Naive thymus-derived CD4-positive, alpha-beta T cell (primary cell): ENCODE measurements at regions not wholly inside any gene's neighbourhood (a gene's known extent, or its start where the extent isn't known, plus 50 kb on each side); places are given as distances from the start of the nearest gene placed in this dataset.

ENCODE experiments used
- ATAC-seq: fragments of 150-1000 bp; cut with Tn5 transposase; 2 replicates; pipeline ENCODE4 v1.10.0; 2021; ENCODE audit warnings: mild to moderate bottlenecking, moderate library complexity
- CTCF ChIA-PET: fragments of 350-600 bp; sonication (Branson Sonifier 250); formaldehyde crosslinking; loops from one replicate; lab custom pipeline; 2021; ENCODE audit warnings: antibody characterized with exemption; lab: Charles Lee
- POLR2A ChIA-PET: fragments of 350-600 bp; sonication (Branson Sonifier 250); formaldehyde crosslinking; loops from one replicate; lab custom pipeline; 2021; ENCODE audit warnings: antibody characterized with exemption, inconsistent platforms; lab: Charles Lee
- DNase-seq, 9 donors: peaks; one replicate each; pipeline versions ENCODE4 v3.0.0 to v3.0.0-alpha.2; 2020 to 2022; ENCODE audit warnings: mixed read lengths in 1 of 9
- H3K27ac ChIP-seq: one replicate; pipeline ENCODE4 v1.7.0; 2013; ENCODE audit warnings: mild to moderate bottlenecking, low read depth, low read length, moderate library complexity
- H3K27me3 ChIP-seq, 2 donors: one replicate each; pipeline ENCODE4 v1.7.0; 2013; ENCODE audit warnings: low read length in 2 of 2, mild to moderate bottlenecking in 2 of 2, moderate library complexity in 2 of 2; ENCODE audit not compliant: control insufficient read depth in 2 of 2, insufficient read depth in 2 of 2
- H3K36me3 ChIP-seq, 3 experiments: 1 replicate in 2 of 3; 2 replicates in 1 of 3; pipeline ENCODE4 v1.7.0; 2013; ENCODE audit warnings: low read length in 3 of 3, mild to moderate bottlenecking in 3 of 3, moderate library complexity in 1 of 3; ENCODE audit not compliant: insufficient read depth in 3 of 3, control insufficient read depth in 2 of 3
- H3K4me1 ChIP-seq, 2 donors: one replicate each; pipeline ENCODE4 v1.7.0; 2013; ENCODE audit warnings: low read length in 2 of 2, mild to moderate bottlenecking in 2 of 2, moderate library complexity in 1 of 2; ENCODE audit not compliant: control insufficient read depth in 2 of 2, insufficient read depth in 2 of 2
- H3K4me3 ChIP-seq: 2 replicates; pipeline ENCODE4 v1.7.0; 2013; ENCODE audit warnings: mild to moderate bottlenecking, low read length
- H3K9me3 ChIP-seq, 3 experiments: 1 replicate in 2 of 3; 2 replicates in 1 of 3; pipeline ENCODE4 v1.7.0; 2013; ENCODE audit warnings: low read length in 3 of 3; ENCODE audit not compliant: control insufficient read depth in 2 of 3
- H3K27ac Mint-ChIP-seq, 9 donors: one replicate each; pipeline ENCODE4 v1.8.0; 2020 to 2022; ENCODE audit warnings: mixed read lengths in 9 of 9, mild to moderate bottlenecking in 8 of 9, moderate library complexity in 5 of 9, inconsistent platforms in 2 of 9
- H3K27me3 Mint-ChIP-seq, 5 donors: one replicate each; pipeline ENCODE4 v1.8.0; 2021 to 2022; ENCODE audit warnings: mixed read lengths in 5 of 5, mild to moderate bottlenecking in 1 of 5
- H3K36me3 Mint-ChIP-seq, 5 donors: one replicate each; pipeline ENCODE4 v1.8.0; 2020 to 2022; ENCODE audit warnings: mixed read lengths in 5 of 5, mild to moderate bottlenecking in 3 of 5, inconsistent platforms in 1 of 5
- H3K4me1 Mint-ChIP-seq, 7 donors: one replicate each; pipeline ENCODE4 v1.8.0; 2020 to 2022; ENCODE audit warnings: mixed read lengths in 7 of 7, mild to moderate bottlenecking in 3 of 7, inconsistent platforms in 1 of 7
- H3K4me3 Mint-ChIP-seq, 10 donors: one replicate each; pipeline ENCODE4 v1.8.0; 2020 to 2022; ENCODE audit warnings: mild to moderate bottlenecking in 10 of 10, mixed read lengths in 10 of 10, moderate library complexity in 6 of 10, inconsistent platforms in 2 of 10
- H3K9me3 Mint-ChIP-seq, 11 donors: one replicate each; pipeline ENCODE4 v1.8.0; 2020 to 2022; ENCODE audit warnings: mixed read lengths in 11 of 11, mild to moderate bottlenecking in 4 of 11, inconsistent platforms in 1 of 11, moderate library complexity in 1 of 11
- intact Hi-C, 2 donors: fragments of 100-400 bp; cut with micrococcal nuclease; formaldehyde crosslinking; loops; one replicate each; pipeline ENCODE4 v1.15.1; 2023

- intact Hi-C loops: no loop called here
- Histone ChIP-seq H3K27ac (no peak overlapping the region), H3K9me3 (no peaks in the 10 kb centered on the region), H3K4me1 (no peaks in the 10 kb centered on the region), H3K36me3 (no peaks in the 10 kb centered on the region), H3K4me3 (no peak overlapping the region), H3K27me3 (no peaks in the 10 kb centered on the region)
- no peak overlapping the region for H3K4me3 Mint-ChIP-seq
- H3K27ac Mint-ChIP-seq: no peak overlapping the region
- DNase-seq (no peak), ATAC-seq (no peak)
- CTCF ChIA-PET: no interaction called here
- H3K36me3 Mint-ChIP-seq: no peaks in the 10 kb centered on the region
- peaks cover 0 to 13% (median 4%) of the 10 kb centered on the region in 11 donors for H3K9me3 Mint-ChIP-seq
- peaks cover 0 to 6% (median 0%) of the 10 kb centered on the region in 5 donors for H3K27me3 Mint-ChIP-seq
- POLR2A ChIA-PET: no interaction called here
- H3K4me1 Mint-ChIP-seq: no peaks in the 10 kb centered on the region
Measured at GRCh38 chr20:11745145-11745544, 172.5 kb upstream of the BTBD3 start.

GRCh38 chr20:11748436-11748835 is 169.3 kb upstream of the BTBD3 start:
- Histone ChIP-seq H3K27me3 (no peaks in the 10 kb centered on the region), H3K4me1 (no peaks in the 10 kb centered on the region), H3K4me3 (no peak overlapping the region), H3K36me3 (no peaks in the 10 kb centered on the region), H3K27ac (no peak overlapping the region), H3K9me3 (no peaks in the 10 kb centered on the region)
- POLR2A ChIA-PET: interaction anchor here (0.6 kb wide), 1 partner anchor 528 kb away, joined by 3 read pairs; no protein-coding TSS in a partner anchor
- H3K4me1 Mint-ChIP-seq: no peaks in the 10 kb centered on the region
- peaks cover 0 to 9% (median 2%) of the 10 kb centered on the region in 11 donors for H3K9me3 Mint-ChIP-seq
- intact Hi-C loops: no loop called here
- no peak overlapping the region for H3K27ac Mint-ChIP-seq
- no peaks in the 10 kb centered on the region for H3K36me3 Mint-ChIP-seq
- no peaks in the 10 kb centered on the region for H3K27me3 Mint-ChIP-seq
- CTCF ChIA-PET: interaction anchor here (0.6 kb wide), 1 partner anchor 272 kb away, joined by 3 read pairs; no protein-coding TSS in a partner anchor
- DNase-seq (no peak), ATAC-seq (no peak)
- no peak overlapping the region for H3K4me3 Mint-ChIP-seq

DNA sequence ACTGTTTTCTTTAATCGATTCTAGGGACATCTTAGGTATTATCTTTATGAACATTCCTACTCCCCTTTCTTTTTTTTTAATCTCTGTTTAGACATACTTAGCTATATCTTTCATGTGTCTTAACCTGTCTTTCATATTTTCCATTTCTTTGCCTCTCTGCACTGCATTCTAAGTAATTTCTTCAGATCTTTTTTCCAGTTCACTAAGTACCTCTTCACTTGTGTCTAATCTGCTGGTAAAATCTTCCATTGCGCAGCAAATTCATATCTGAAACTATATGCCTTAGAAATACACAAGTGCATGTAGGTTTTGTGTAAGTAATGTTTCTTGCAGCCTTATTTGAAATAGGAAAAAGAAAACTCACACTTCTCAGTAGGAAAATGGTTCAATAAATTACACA is 165.4 kb upstream of the BTBD3 start:
- ATAC-seq (no peak), DNase-seq (no peak)
- Histone ChIP-seq H3K4me3 (no peak overlapping the region), H3K27ac (no peak overlapping the region), H3K36me3 (no peaks in the 10 kb centered on the region), H3K27me3 (no peaks in the 10 kb centered on the region), H3K9me3 (no peaks in the 10 kb centered on the region), H3K4me1 (no peaks in the 10 kb centered on the region)
- intact Hi-C loops: no loop called here
- H3K4me1 Mint-ChIP-seq: no peaks in the 10 kb centered on the region
- peaks cover 0 to 4% (median 0%) of the 10 kb centered on the region in 5 donors for H3K27me3 Mint-ChIP-seq
- POLR2A ChIA-PET: no interaction called here
- H3K27ac Mint-ChIP-seq: no peak overlapping the region
- H3K36me3 Mint-ChIP-seq: no peaks in the 10 kb centered on the region
- CTCF ChIA-PET: no interaction called here
- H3K4me3 Mint-ChIP-seq: no peak overlapping the region
- peaks cover 0 to 12% (median 3%) of the 10 kb centered on the region in 11 donors for H3K9me3 Mint-ChIP-seq

- no peaks in the 10 kb centered on the region for H3K36me3 ChIP-seq
- DNase-seq: no peak
- intact Hi-C loops: no loop called here
- no peak overlapping the region for H3K27ac Mint-ChIP-seq
- H3K4me3 ChIP-seq: no peak overlapping the region
- no peaks in the 10 kb centered on the region for H3K36me3 Mint-ChIP-seq
- ChIA-PET POLR2A (no interaction called here), CTCF (no interaction called here)
- peaks cover 0 to 4% (median 0%) of the 10 kb centered on the region in 5 donors for H3K27me3 Mint-ChIP-seq
- H3K9me3 ChIP-seq: no peaks in the 10 kb centered on the region
- H3K27ac ChIP-seq: no peak overlapping the region
- ATAC-seq: no peak
- H3K4me1 ChIP-seq: no peaks in the 10 kb centered on the region
- H3K4me3 Mint-ChIP-seq: no peak overlapping the region
- H3K9me3 Mint-ChIP-seq: peaks cover 0 to 17% (median 3%) of the 10 kb centered on the region in 11 donors
- H3K27me3 ChIP-seq: no peaks in the 10 kb centered on the region
- no peaks in the 10 kb centered on the region for H3K4me1 Mint-ChIP-seq
Measured at GRCh38 chr20:11753155-11753554, 164.5 kb upstream of the BTBD3 start.

DNA sequence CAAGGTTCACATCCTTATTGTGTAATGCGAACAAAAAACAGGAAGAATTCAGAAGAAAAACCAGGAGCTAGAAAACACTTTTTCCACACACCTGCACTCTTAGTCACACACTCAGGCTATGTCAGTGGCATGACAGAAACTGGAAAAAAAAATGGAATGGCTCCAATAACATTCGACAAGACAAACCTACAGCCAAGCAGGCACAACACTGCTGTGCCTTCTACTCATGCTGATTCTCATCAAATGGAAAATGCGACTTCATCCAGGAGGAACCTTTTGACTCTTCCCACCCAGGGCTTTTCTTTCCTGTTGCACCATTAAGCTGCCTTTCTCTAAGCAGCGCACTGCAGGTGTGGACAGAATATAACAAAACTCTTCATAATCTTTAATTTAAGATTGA is 163.2 kb upstream of the BTBD3 start:
- DNase-seq (no peak), ATAC-seq (no peak)
- no peaks in the 10 kb centered on the region for H3K4me1 Mint-ChIP-seq
- H3K27ac ChIP-seq: no peak overlapping the region
- H3K4me1 ChIP-seq: no peaks in the 10 kb centered on the region
- no peak overlapping the region for H3K27ac Mint-ChIP-seq
- H3K27me3 Mint-ChIP-seq: peaks cover 0 to 4% (median 0%) of the 10 kb centered on the region in 5 donors
- CTCF ChIA-PET: no interaction called here
- H3K36me3 ChIP-seq: no peaks in the 10 kb centered on the region
- no peaks in the 10 kb centered on the region for H3K27me3 ChIP-seq
- H3K4me3 Mint-ChIP-seq: no peak overlapping the region
- H3K4me3 ChIP-seq: no peak overlapping the region
- no peaks in the 10 kb centered on the region for H3K36me3 Mint-ChIP-seq
- peaks cover 0 to 9% (median 3%) of the 10 kb centered on the region in 11 donors for H3K9me3 Mint-ChIP-seq
- no peaks in the 10 kb centered on the region for H3K9me3 ChIP-seq
- POLR2A ChIA-PET: no interaction called here
- intact Hi-C loops: no loop called here

DNA sequence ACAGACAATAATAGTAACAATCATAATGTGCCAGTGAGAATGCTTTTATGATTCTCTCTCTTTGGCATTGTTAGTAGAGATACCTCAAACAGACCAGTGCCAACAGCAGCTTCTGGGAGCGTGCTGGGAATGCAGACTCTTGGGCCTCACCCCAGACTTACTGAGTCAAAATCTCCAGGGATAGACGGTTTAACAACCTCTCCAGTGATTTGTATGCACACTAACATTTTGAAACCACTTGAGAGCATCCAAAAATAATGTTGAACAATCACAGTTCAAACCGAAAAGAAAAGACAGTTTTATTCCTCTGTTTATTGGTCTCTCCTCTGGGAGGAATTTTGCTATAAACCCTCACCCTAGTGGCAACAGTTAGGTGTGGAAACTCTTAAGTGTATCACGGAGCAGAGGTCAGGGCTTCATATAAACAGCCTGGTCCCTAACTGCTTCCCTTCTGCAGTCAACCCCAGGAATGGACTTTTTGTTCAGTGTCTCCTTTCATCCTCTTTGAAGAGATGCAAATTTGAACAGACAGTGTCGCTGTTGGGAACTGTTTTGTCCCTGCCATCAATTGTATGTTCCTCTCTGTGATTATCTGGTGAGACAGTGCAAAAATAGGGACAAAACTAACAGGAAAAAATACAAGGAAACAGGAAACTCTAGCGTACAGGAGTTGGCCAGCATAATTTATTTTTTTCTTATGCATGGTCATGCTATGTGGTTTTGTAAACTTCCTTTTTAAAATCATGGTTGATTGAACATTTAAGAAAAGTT is 162.4 kb upstream of the BTBD3 start:
- ChIA-PET POLR2A (no interaction called here), CTCF (no interaction called here)
- Mint-ChIP-seq H3K27ac (no peak overlapping the region), H3K4me3 (no peak overlapping the region), H3K9me3 (peaks cover 0 to 9% (median 3%) of the 10 kb centered on the region in 11 donors), H3K27me3 (peaks cover 0 to 4% (median 0%) of the 10 kb centered on the region in 5 donors), H3K36me3 (no peaks in the 10 kb centered on the region), H3K4me1 (no peaks in the 10 kb centered on the region)
- H3K27me3 ChIP-seq: no peaks in the 10 kb centered on the region
- intact Hi-C loops: no loop called here
- H3K9me3 ChIP-seq: no peaks in the 10 kb centered on the region
- no peaks in the 10 kb centered on the region for H3K36me3 ChIP-seq
- H3K4me1 ChIP-seq: no peaks in the 10 kb centered on the region
- no peak for ATAC-seq
- DNase-seq: no peak
- H3K27ac ChIP-seq: no peak overlapping the region
- no peak overlapping the region for H3K4me3 ChIP-seq

- no peak for ATAC-seq
- H3K36me3 Mint-ChIP-seq: no peaks in the 10 kb centered on the region
- Histone ChIP-seq H3K27ac (no peak overlapping the region), H3K36me3 (no peaks in the 10 kb centered on the region), H3K4me1 (no peaks in the 10 kb centered on the region), H3K9me3 (no peaks in the 10 kb centered on the region), H3K27me3 (no peaks in the 10 kb centered on the region), H3K4me3 (no peak overlapping the region)
- no peak overlapping the region for H3K4me3 Mint-ChIP-seq
- no peaks in the 10 kb centered on the region for H3K27me3 Mint-ChIP-seq
- ChIA-PET CTCF (no interaction called here), POLR2A (no interaction called here)
- peaks cover 0 to 23% (median 7%) of the 10 kb centered on the region in 11 donors for H3K9me3 Mint-ChIP-seq
- intact Hi-C loops: no loop called here
- H3K27ac Mint-ChIP-seq: no peak overlapping the region
- DNase-seq: no peak
- H3K4me1 Mint-ChIP-seq: no peaks in the 10 kb centered on the region
Measured at GRCh38 chr20:11761497-11761896, 156.2 kb upstream of the BTBD3 start.
